Islet of Langerhans (tissue), 1 donor: ENCODE measurements at regions not wholly inside any gene's neighbourhood (a gene's known extent, or its start where the extent isn't known, plus 50 kb on each side); places are given as distances from the start of the nearest gene placed in this dataset.
"Not testable (repeated sequence)": the region's sequence is repeated elsewhere in the genome, so short reads cannot be mapped to it uniquely, and the experiment has no call there.

Experiments
- FAIRE-seq: peaks from one replicate; lab custom pipeline; 2011; peaks lifted over from hg19 to GRCh38; lab: Jason Lieb, UNC

- FAIRE-seq, result no peak
These were observed 85.6 kb downstream of the OLFM1 start for GRCh38 chr9:135173066-135173465.

GRCh38 chr9:135174248-135174647 lies 86.8 kb downstream of the OLFM1 start:
- FAIRE-seq, result no peak

- FAIRE-seq, result no peak
These were observed 87.5 kb downstream of the OLFM1 start for GRCh38 chr9:135174981-135175380.

- FAIRE-seq, result no peak
These were observed 88.8 kb downstream of the OLFM1 start for GRCh38 chr9:135176284-135176683.

- not testable (repeated sequence) for FAIRE-seq
These were observed 90.1 kb downstream of the OLFM1 start for GRCh38 chr9:135177562-135177961.

GRCh38 chr9:135178498-135178897 lies 91.0 kb downstream of the OLFM1 start:
- FAIRE-seq, result no peak

GRCh38 chr9:135179041-135179440 lies 91.6 kb downstream of the OLFM1 start:
- no peak for FAIRE-seq

- FAIRE-seq, result no peak
These were observed 92.5 kb downstream of the OLFM1 start for GRCh38 chr9:135179976-135180375.

- FAIRE-seq, result no peak
These were observed 93.1 kb downstream of the OLFM1 start for GRCh38 chr9:135180586-135180985.

GRCh38 chr9:135181336-135181735 lies 93.9 kb downstream of the OLFM1 start:
- FAIRE-seq, result no peak

GRCh38 chr9:135181841-135182240 lies 94.4 kb downstream of the OLFM1 start:
- not testable (repeated sequence) for FAIRE-seq

- no peak for FAIRE-seq
These were observed 95.6 kb downstream of the OLFM1 start for GRCh38 chr9:135183069-135183468.

GRCh38 chr9:135183528-135184180 lies 96.2 kb downstream of the OLFM1 start:
- FAIRE-seq, result no peak

GRCh38 chr9:135184181-135185053 lies 96.9 kb downstream of the OLFM1 start:
- no peak for FAIRE-seq

GRCh38 chr9:135185060-135185459 lies 97.6 kb downstream of the OLFM1 start:
- no peak for FAIRE-seq

- no peak for FAIRE-seq
These were observed 99.0 kb downstream of the OLFM1 start for GRCh38 chr9:135186248-135187164.

- no peak for FAIRE-seq
These were observed 99.9 kb downstream of the OLFM1 start for GRCh38 chr9:135187365-135187764.

GRCh38 chr9:135188681-135189151 lies 101.2 kb downstream of the OLFM1 start:
- no peak for FAIRE-seq

- FAIRE-seq, result no peak
These were observed 102.0 kb downstream of the OLFM1 start for GRCh38 chr9:135189497-135189896.

GRCh38 chr9:135190789-135191577 lies 103.5 kb downstream of the OLFM1 start:
- FAIRE-seq, result no peak

- no peak for FAIRE-seq
These were observed 105.2 kb downstream of the OLFM1 start for GRCh38 chr9:135192686-135193085.

GRCh38 chr9:135195975-135196374 lies 108.5 kb downstream of the OLFM1 start:
- FAIRE-seq, result not testable (repeated sequence)
